GM18519 (cell line): ENCODE measurements at regions not wholly inside any gene's neighbourhood (a gene's known extent, or its start where the extent isn't known, plus 50 kb on each side); places are given as distances from the start of the nearest gene placed in this dataset.
"Not testable (repeated sequence)": the region's sequence is repeated elsewhere in the genome, so short reads cannot be mapped to it uniquely, and the experiment has no call there.

Experiments
- ATAC-seq: cut with Tn5 transposase; IDR thresholded peaks from one replicate; pipeline ENCODE4 v1.9.1; 2021; ENCODE audit warnings: mild to moderate bottlenecking, moderate library complexity; ENCODE audit not compliant: unreplicated experiment, low FRiP score

DNA sequence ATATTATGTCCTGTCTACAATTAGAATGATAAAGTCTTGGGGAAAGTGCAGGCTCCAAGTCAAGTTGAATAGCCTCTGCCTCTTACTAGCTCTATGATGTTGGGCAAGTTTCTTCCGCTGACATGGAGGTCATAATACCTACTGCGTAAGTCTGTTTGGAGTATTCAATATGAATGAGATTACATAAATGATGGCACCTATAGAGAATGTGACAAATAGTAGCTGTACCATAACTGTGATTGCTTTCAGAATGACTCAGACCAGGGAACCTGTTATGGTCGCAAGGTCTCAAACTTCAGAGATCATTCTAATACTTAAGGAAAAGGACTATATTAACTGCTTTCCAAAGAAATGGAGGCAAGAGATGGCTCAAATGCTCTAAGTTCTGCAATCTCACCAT is 94.0 kb upstream of the ABCA1 start:
- ATAC-seq = no peak

DNA sequence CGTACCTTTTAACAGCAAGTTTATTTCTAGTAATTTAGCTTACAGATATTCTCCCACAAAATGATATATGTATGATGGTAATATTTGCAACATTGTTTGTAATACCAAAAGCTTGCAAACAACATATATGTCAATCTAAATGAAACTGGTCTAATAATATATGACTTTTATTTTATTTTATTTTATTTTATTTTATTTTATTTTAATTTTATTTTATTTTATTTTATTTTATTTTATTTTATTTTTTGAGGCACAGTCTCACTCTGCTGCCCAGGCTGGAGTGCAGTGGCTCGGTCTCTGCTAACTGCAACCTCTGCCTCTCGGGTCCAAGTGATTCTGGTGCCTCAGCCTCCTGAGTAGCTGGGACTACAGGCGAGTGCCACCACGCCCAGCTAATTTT is 94.6 kb upstream of the ABCA1 start:
- ATAC-seq = not testable (repeated sequence)

DNA sequence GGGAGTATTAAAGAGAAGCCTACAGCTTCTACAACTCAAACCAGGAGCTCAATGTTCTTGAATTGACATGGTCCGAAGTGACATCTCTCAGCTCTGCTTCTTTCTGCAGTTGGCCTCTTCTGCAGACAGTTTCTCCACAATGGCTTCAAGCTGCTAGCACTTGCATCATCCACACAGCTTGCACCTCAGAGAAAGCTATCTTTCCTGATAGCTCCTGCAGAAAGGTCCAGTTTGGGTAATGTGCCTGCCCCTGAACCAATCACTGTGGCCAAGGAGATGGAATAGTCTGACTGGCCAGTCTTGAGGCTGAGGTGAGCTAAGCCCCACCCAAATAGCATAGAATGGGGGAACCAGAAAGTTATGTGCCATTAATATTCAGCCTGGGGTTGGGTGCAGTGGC is 95.8 kb upstream of the ABCA1 start:
- no peak for ATAC-seq

DNA sequence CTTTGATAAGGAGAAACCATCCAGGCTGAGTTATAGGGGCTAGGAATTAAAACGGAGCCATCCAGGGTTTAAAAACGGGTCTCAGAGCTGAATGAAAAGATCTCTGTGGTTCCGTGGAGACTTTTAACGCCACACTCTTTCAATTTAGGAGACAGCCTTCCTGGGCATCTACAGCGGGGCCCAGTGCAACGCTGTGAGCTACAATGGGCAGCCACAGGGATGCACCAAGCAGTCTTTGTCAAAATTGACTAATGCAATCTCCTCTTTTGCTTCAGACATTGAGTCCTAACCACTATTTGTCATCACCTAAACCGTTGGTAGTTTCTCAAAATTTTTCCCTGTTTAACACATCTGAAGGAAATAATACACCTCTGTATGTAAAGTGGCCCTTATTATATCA is 96.6 kb upstream of the ABCA1 start:
- no peak for ATAC-seq

DNA sequence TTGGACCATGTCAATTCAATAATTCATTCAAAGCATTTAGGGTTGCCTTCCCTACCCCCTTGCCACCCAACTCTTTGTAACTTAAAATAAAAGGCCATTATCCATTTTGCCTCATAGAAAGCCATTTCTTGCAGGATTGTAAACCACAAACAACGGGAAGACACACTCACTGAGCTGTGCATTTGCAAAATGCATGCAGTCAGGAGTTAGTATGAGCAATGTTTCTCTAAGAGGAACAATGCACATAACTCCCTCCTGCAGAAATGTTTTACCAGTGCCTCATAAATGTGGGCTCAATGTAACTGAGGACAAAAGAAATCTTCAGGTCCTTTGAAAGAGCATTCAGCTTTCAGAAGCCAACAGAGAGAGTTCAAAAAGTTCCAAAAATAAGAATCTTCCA is 98.5 kb upstream of the ABCA1 start:
- ATAC-seq = no peak

DNA sequence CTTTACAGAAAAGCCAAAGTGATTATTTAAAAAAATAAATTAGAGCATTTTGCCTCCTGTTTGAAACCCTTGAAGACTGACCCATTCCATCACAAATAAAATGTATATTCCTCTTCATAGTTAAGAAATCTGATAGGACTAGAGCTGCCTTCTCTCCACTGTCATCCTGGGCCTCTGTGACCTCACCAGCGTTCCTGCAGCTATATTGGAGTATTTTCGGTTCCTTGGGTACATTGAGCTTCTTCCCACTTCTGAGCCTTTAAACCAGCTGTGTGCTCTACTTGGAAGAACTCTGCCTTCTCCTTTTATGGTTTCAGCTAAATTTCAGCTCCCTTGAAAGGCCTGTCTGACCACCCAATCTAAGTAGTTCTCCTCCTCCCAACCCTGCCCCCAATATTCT is 99.1 kb upstream of the ABCA1 start:
- ATAC-seq = no peak

DNA sequence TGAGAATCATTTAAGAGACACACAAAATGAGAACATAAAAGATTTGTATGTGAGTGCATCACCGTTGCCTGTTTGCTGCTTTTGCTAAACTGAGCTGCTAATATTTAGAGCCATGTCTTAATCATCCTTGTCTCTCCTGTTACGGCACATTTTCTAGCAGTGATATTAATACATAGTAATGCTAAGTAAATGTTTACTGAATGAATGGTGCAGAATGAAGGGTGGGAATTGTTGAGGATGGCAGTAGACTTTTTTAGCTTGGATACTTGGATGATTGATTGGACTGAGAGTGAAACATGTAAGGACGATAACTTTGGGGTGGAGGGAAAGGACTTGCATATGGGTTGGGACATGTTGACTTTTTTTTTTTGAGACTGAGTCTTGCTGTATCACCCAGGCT is 102.3 kb upstream of the ABCA1 start:
- ATAC-seq = no peak

DNA sequence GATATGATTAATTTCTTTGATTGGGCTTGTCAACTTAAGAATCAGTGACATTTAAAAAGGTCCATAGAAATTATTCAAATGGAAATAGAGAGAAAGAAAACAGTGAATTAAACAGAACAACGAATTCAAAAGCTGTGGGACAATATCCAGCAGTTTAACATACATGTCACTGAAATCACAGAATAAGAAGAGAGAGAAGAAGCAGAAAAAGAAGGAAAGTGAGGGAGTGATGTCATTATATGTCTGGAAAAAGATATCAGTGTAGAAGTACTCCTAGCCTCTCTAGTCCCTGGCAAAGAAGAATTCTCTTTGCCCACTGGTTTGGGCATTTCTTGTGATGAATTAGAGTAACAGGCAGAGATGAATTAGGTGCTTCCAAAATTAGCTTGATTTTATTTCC is 109.2 kb upstream of the ABCA1 start:
- ATAC-seq = no peak

DNA sequence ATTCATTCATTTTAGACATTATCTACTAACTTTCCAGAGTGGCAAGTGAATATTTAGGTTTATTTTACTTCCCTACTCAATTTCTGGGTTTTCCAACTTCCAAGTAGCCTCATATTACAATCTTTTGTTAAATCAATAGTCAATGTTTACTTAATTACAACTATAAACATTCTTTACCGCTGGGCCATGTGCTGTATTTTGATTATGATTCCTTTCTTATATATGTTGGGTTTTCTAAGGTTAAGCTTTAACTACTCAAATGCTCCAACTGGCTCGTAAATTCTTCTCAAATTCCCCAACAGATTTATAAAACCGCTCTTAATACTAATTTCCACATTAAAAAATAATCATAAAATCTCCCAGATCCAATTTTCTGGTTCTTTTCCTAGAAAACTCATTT is 110.1 kb upstream of the ABCA1 start:
- ATAC-seq = no peak

DNA sequence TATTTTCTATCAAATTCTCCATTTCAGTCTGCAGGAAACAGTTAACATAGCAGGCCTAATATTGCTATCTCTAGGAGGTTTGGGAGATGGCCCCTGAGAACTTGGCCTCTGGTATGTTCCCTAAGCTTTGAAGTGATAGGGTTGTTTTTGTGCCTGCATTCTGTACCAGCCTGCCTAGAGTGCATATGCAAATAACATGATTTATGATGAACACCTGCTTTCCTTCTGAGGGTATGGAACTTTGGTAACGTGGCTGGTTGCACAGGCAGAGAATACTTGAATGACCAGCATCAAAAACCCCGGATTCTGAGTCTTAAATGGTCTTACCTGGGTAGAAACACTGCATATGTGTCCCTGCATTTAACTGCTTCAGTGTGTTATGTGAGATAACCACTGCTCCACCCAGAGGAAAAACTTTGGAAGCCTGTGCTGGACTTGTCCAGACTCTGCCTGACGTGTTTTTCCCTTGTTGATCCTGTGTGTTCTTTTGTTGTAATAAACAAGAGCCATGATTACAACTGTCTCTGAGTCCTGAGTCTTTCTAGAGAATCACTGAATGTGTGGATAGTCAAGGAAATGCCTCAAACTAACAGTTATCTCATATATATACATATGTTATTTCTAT is 111.3 kb upstream of the ABCA1 start:
- ATAC-seq = no peak

DNA sequence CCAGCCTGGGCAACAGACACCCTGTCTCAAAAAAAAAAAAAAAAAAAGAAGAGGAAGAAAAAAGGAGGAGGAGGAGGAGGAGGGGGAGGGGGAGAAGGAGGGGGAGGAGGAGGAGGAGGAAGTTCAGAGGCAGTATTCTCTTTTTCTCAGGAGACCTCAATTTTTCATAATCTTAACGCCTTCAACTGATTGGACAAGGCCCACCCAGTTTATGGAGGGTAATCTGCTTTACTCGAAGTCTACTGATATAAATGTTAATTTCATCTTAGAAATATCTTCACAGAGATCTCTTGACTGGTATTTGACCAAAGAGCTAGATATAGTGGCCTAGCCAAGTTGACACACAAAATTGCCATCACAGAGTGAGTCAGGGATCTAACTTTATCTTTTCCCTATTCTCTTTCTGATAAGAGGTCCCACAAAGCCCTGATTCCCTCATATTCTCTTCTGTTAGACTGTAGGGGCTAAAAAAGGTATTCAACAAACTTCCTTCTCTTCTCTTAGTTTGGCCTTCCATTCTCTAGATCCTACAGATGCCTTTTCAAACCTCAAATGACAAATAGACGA is 115.5 kb upstream of the ABCA1 start:
- ATAC-seq = no peak

DNA sequence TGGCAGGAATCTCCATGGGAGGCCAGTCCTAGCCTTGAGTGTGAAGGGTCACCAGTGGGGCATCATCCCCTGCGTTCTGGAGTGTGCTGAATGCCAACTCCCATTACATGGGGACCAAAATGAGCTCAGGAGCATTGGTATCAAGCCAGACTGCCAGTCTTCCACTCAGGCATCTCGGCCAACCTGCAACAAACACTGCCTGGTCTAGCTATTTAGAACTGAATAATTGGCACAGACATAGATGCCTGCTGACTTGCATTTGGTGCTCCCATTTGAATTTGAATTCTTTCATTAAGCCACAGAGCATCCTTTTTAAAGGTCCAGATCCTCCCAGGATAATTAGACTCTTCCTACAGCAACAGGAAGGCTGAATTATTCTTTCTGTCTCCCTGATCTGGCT is 116.6 kb upstream of the ABCA1 start:
- ATAC-seq = no peak

DNA sequence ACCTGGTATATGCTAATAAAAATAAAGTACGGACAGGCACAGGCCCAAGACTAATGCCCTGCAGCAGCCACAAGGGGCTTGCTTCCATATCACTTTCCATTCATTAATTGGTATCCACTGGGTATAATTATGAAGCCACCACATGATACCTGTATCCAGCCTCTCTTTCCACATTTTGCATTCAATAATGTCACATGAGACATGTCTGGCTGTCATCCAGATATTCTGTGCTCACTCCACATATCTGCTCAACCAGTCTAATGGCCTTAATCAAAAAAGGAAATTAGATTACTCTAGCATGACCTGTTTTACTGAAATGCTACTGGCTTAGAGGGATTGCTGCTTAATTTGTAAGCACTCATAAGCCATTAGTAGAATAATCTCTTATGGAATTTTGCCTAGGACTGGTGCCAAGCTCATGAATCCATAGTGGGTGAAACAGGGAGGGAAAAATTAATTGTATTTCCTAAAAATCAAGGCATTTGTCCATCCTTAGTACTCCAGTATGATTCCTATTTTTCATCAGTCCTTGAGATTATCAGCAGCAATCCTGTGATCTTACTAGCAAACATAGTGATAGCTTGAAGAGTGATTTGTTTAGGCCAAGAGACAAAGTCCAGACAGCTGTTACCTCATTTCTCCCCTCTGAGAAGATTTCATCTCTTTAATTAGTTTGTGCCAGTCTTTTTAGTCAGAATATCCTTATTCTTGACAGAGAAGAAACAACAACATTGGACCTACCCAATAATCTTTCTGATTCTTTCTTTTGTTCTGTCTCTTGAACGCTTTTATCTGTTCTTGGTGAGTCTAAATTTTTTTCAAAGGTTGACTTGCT is 119.2 kb upstream of the ABCA1 start:
- ATAC-seq = no peak

DNA sequence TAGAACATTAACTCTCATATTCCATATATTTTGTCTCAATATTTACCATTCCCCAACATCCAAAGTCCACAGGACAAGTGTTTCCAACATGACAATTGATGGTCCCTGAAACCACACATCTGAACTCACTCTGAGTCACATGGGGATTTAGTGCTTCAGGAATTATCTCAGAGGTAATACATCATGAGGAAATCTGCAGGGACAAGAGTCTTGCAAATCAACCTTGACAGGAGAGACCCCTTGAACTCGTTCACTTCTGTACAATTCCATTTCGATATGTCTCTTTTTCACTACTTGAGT is 119.7 kb upstream of the ABCA1 start:
- ATAC-seq = no peak

DNA sequence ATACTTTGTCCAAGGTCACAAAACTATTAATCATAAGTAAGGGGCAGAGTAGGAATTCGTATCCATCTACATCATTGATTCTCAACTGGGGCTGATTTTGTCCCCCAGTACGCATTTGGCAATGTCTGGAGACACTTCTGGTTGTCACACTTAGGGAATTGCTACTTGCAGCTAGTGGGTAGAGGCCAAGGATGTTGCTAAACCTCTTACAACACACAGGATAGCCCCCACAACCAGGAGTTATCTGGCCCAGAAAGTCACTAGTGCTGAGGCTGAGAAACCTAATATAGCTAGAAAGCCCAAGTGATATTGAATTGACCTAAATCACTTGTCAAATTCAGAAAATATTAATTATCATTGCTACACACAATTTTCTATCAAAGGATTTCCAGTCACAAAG is 120.4 kb upstream of the ABCA1 start:
- no peak for ATAC-seq

DNA sequence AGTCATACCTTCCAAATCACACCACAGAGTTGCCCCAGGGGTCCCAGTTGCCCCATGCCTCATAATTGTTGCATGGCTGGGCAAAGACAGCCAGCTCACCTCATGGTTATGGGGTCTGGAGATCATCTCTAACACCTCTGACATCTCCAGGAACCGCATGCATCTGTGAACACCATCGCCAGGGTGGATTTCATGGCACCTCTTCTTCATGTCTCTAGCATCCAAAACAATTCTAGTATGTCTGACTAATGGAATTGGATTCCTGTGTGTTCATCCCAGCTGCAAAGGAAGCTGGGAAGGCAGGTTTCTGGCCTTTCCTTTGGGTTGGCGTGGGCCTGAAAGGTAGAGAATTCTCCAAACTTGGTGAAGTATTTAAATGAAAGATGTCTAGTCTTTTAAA is 122.3 kb upstream of the ABCA1 start:
- ATAC-seq = no peak

DNA sequence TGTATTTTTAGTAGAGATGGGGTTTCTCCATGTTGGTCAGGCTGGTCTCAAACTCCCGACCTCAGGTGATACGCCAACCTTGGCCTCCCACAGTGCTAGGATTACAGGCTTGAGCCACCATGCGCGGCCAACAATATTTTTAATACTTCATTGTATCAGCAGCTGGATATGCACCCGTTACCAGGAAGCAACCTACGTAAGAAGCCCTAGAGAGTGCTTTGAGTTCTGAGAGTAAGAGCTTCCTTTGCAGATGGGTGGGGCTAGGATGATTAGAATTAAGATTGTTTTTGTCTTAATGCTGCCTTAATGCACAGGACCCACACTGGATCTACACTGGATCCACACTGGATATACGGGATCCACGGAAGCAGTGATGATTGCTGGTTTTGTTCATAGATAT is 123.9 kb upstream of the ABCA1 start:
- no peak for ATAC-seq

DNA sequence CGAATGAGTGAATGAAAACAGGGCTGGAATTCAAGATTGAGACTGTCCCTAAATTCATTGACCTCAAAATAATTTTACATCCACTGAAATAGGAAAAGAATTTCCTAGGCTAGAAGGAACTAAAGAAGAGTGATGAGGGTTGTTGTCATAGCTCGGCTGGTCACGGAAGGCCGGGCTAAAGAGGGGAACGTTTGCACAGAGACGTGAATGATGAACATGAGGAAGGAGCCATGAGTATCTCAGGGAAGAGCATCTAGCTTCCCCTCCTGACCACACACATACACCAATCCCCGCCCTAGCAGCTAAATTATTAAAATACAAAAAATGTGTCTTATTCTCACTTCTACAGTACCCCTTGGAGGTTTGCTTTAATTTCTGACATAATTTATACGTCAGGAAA is 124.4 kb upstream of the ABCA1 start:
- no peak for ATAC-seq

DNA sequence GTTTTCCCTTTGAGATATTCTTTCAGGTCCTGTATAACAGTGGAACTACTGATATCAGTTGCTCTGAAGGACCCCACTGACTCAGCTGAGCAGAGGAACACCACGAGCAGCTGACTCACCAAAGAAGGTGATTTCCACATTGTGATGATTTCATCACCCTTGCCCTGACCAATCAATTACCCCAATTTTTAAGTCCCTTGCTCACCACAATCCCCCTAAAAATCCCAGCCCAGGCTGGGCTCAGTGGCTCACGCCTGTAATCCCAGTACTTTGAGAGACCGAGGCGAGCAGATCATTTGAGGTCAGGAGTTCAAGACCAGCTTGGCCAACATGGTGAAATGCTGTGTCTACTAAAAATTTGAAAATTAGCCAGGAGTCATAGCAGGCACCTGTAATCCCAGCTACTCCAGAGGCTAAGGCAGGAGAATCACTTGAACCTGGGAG is 125.3 kb upstream of the ABCA1 start:
- ATAC-seq = no peak

DNA sequence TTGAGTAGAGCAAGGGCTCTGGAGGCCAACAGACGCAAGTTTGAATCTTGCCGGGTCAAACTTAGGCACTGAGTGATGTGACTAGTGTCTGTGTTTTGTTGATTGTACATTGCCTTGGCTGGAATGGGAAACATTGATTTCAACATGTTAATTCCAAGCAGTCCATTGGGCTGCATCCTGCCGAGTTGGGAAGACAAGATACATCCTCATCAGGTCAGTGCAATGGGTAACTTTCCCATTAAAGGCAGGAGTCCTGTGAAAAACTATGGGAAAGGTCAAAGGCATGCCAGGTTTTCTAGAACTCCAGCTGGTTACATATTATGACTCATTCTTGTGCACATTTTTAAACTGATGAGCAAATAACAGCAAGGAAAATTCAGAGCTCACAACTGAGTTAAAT is 126.5 kb upstream of the ABCA1 start:
- ATAC-seq = no peak

DNA sequence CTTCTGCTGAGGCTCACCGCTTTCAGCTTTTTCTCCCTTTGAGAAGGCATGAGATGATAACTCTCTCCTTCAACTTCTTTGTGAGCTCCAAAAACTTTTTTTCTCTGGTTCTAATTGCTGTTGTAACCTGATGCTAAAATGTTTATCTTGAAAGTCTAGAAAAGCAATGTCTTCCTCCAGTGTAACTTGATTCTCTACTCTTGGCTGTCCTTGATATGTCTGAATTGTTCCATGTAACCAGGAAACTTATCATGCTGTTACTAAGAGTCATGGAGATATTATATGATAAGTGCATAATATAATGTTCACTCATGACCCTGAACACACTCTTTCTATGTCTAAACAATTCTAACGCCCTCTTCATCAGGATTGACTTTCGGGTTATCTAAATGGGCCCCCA is 128.0 kb upstream of the ABCA1 start:
- no peak for ATAC-seq

DNA sequence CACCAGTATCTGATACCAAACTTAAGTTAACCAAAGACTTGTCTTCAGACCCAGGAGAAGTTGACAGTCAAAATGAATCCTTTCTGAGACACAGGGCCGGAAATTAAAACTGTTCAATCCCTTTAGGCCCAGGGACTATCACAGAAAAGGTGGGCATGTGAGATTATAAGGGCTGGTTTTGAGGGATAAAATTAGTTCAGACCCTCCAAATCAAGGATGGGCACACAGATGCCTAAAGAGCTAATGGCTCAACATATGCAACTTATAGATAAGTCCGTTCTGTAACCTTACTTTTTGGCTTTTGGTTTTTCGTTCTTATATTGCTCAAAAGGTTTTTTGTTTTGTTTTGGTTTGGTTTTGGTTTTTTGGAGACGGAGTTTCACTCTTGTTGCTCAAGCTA is 129.6 kb upstream of the ABCA1 start:
- ATAC-seq = no peak
